Posterior cingulate gyrus (tissue), 11 donors: ENCODE measurements at regions not wholly inside any gene's neighbourhood (a gene's known extent, or its start where the extent isn't known, plus 50 kb on each side); places are given as distances from the start of the nearest gene placed in this dataset.

Source experiments
- DNase-seq, 10 donors: peaks; one replicate each; pipeline versions ENCODE4 v3.0.0 to v3.0.0-alpha.2; 2020 to 2021; ENCODE audit warnings: mixed read lengths in 3 of 10
- intact Hi-C: fragments of 100-400 bp; cut with DNase I; formaldehyde crosslinking; loops from one replicate; pipeline ENCODE4 v1.15.1; 2023

GRCh38 chr11:13103962-13104554 lies 94.9 kb downstream of the RASSF10 start:
- no peak for DNase-seq
- intact Hi-C loops: no loop called here

- intact Hi-C loops: no loop called here
Measured at GRCh38 chr11:13104619-13105236, 95.6 kb downstream of the RASSF10 start.

GRCh38 chr11:13105237-13105844 lies 96.2 kb downstream of the RASSF10 start:
- DNase-seq: no peak
- intact Hi-C loops: no loop called here

More at GRCh38 chr11:13104619-13105236, 95.6 kb downstream of the RASSF10 start:
- DNase-seq: no peak

- no peak for DNase-seq
- intact Hi-C loops: no loop called here
Measured at GRCh38 chr11:13107544-13108044, 98.5 kb downstream of the RASSF10 start.

GRCh38 chr11:13108416-13108815 lies 99.3 kb downstream of the RASSF10 start:
- intact Hi-C loops: no loop called here
- no peak for DNase-seq

DNA sequence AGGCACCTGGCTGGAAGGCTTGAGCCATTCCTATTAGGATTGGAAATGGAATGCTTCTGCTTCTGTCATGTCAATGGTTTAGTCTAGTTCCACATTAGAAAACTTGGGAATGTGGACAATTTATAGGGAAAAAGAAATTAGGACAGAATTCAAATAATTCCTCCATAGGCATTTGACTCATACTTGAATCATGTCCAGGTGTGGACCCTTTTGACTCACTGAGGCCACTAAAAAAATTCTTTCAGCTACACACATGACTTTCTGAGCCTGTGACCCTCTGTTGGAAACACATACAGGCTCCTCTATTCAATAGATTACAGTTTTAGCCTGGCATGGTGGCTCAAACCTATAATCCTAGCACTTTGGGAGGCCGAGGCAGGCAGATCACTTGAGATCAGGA lies 100.5 kb downstream of the RASSF10 start:
- intact Hi-C loops: no loop called here
- DNase-seq: no peak

DNA sequence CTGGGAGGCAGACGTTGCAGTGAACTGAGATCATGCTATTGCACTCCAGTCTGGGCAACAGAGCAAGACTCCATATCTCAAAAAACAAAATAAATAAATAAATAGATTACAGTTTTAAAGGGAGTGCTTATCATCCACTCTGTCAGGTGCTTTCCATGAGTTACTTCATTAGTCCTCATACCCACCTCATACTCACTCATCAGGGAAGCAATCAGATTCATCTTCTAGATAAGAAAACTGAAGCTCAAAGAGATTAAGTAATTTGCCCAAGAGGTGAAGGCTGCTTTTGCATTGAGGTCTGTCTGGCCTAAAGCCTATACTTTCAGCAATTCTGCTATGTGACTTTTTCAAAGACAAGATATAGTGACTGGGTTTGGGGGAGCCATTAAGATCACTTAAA lies 101.0 kb downstream of the RASSF10 start:
- intact Hi-C loops: no loop called here
- DNase-seq: no peak

DNA sequence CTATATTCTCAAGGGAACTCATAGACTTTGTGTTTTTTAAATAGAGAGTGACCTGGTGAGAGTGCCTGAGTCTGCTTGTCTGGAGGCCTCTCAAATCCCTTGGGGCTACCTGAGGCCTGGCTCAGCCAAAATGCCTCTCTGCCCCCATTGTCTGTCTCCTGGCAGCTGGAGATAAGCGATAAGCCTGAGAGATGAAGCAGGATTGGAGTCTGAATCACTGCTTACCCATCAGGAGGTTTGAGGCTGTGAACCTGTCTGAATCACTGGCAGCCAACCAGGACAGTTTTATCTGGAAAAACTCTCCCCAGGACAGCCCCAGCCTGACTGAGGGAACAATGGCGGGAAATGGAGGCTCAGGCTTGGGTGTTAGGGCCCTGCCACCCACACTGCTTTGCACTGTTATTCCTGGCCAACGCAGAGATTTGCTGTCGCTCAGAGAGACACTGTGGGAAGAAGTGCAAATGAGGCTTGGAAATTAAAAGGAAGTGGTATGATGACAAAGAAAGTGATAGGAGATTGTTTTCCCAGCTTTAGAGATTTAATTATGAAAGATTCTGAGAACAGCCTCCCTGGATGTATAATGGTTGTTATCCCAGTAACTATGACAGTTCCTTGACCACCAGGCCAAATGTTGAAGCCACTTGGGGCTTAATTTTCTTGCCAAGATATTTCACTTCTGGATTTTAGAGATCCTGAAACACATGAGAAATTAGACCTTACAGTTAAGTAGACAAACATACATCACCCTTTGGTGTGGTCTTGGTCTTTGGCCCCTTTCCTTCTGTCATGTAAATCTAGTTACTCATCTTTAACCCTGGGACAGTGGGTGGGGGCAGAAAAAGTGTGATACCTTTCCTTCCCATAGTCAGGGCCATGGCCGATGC lies 102.1 kb downstream of the RASSF10 start:
- peak in 1 of 10 donors; percentile 4 for DNase-seq
- intact Hi-C loops: no loop called here

DNA sequence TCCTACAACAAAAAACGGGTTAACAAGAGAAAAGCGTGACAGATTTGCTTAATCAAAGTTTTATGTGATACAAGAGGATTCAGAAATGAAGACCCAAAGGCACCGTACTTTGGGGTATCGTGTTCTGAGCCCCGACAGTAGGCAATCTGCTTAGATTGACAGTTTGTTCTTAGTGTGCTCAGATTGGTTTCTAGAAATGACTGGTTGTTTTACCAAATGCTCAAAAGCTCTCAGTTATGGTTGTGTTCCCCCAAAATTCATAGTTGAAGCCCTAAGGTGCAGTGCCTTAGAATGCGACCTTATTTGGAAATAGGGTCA lies 102.7 kb downstream of the RASSF10 start:
- no peak for DNase-seq
- intact Hi-C loops: no loop called here

- intact Hi-C loops: no loop called here
- peak in 4 of 10 donors; percentile 25 to 81 (median 53) for DNase-seq
Measured at GRCh38 chr11:13114566-13115379, 105.7 kb downstream of the RASSF10 start.

DNA sequence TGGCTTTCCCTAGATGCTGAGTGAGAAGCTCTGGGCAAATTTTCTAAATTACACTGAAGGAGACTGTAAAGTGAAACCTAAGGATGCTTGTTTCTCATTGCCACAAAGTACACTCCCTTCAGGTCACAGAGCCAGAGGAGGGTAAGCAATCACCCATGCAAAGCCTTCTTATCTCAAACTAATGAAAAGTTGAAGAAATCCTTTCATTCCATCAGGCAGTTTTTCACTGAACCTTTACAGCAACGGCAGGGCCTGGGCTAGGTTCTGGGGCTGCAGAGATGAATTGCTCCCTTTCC lies 106.2 kb downstream of the RASSF10 start:
- no peak for DNase-seq
- intact Hi-C loops: no loop called here

DNA sequence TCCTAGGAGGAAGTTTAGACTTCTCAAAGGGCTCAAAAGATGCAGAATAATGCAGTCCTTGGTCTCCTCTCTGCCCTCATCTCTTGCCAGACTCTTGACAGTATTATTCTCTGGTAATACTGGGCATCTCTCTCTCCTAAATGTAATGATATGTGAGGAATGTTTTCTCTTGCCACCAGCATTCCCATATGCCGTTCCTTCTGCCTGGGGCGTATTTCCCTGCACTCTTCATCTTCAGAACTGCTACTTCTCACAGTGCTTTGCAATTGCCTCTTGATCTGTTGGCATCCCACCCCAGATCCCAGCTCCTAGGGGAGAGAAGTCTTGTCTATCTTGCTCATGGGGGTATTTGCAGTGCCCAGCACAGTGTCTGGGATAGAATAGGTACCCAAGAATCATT lies 107.4 kb downstream of the RASSF10 start:
- intact Hi-C loops: no loop called here
- no peak for DNase-seq

DNA sequence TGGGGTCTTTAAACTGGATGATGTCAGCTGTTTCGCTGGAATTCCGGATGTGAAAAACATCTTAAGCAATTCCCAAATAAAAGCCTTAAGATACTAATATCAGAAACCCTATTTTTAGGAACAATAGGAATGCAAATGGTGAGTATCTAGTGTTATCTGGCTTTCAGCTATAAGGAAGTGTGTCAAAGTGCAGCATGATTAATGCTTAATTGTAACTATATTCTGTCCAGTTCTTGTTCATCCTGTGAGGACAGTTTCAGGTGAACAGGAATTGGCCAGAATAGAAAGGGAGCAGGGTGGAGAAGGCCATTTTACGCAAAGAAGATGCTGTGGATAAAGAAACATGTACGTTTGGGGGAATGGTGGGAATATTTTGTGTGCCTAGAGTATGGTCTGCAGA lies 108.2 kb downstream of the RASSF10 start:
- intact Hi-C loops: no loop called here
- no peak for DNase-seq

GRCh38 chr11:13118194-13118593 lies 109.1 kb downstream of the RASSF10 start:
- DNase-seq: no peak
- intact Hi-C loops: no loop called here

DNA sequence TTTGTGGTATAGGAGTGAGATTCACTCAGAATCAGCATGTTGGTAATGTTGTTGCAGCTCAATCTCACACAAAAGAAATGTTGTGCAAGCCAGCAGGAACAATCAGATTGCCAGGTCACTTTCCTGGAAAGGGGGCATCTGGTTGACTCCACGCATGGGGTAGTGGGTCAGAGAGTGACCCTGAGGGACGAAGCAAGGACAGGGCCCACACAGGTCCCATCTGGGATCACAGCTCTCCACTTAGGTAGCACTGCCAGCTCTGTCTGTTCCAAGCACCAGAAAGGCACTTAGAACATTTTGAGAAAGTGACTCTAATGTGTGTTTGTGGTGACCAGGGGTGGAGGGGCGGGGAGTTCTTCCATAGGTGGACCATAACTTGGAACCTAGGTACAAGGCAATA lies 109.5 kb downstream of the RASSF10 start:
- intact Hi-C loops: no loop called here
- DNase-seq: no peak

- intact Hi-C loops: no loop called here
- no peak for DNase-seq
Measured at GRCh38 chr11:13119361-13119760, 110.2 kb downstream of the RASSF10 start.

DNA sequence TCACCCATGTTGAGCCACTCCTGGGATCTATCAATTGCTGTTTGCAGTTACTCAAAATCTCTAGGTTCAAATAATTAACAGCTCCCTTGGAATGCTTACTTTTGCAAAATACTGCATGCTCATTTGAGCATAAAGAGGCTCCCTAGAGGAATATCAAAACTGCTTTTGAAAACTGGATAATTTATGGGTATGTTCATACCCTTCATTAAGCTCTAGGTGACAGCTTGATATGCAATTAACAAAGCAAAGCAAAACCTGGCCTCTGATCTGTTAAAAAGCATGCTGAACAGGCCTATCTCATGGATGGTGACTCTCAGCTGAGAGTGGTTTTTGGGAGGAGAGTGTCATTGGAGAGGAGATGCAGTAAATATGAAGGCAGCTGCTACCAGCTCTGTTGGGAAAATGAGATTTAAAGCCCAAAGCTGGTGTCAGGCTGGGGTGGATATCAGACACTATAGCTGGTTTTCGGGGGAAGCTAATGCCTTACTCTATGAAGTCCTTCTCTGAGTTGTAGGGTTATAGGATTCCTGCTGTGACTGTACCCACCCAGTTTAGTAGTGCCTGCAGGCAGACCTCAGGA lies 110.9 kb downstream of the RASSF10 start:
- DNase-seq: no peak
- intact Hi-C loops: no loop called here

DNA sequence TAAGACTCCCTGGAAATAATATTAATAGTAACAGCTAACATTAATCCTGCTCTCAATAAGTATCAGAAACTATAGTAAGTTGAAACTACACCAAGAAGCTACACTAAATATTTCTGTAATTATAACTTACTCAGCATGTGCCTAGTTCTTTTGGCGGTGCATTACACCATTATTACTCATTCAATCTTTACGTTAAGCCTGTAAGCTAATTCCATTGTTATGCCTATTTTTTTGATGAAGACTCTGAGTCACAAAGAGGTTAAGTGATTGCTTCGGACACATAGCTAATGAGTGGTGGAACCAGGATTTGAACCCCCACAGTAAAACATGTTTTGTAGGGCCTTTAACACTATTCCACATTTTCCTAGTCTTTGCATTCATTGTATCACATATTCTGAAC lies 111.6 kb downstream of the RASSF10 start:
- intact Hi-C loops: no loop called here
- no peak for DNase-seq

DNA sequence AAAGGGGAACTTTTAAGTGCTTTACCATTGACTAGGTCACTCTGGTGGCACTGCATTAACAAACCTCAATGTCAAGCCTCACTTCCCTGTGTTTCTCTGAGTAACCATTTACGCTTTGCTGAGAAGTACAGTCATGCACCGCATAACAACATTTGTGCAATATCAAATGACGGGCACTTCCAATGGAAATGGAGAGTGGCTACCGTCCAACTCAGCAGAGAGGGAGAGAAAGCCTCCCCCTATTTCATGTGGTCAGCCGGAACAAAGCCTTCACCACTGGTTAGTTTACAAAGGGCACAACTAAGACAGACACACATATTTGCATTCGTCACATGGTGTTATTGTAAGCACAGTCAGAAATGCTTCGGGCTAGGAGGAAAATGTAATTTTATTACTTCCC lies 117.3 kb downstream of the RASSF10 start:
- no peak for DNase-seq
- intact Hi-C loops: no loop called here

DNA sequence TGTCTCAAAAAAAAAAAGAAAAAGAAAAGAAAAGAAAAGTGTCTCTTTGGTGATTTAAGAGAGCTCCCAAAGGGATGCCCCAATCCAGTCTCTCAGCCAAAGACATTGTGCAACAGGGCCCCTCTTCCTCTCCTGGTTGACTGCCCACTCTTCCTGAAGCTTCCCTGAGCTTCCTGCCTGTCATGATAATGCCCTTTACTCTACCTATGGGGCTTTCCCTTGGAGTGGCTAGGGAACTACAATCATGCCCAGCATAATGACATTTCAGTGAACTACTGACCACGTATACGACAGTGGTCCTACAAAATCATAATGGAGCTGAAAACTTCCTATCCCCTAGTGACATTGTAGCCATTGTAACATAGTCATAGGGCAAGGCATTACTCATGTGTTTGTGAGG lies 118.0 kb downstream of the RASSF10 start:
- DNase-seq: no peak
- intact Hi-C loops: no loop called here
